Endothelial cell of umbilical vein (primary cell): ENCODE measurements at regions not wholly inside any gene's neighbourhood (a gene's known extent, or its start where the extent isn't known, plus 50 kb on each side); places are given as distances from the start of the nearest gene placed in this dataset.

Experiments used
- BruUV-seq: library from RNA; stranded (reverse); fragments of 400-500 nt; replicated peaks from 2 replicates; lab custom pipeline; 2021; lab: Mats Ljungman, UMichigan
- CTCF ChIA-PET: fragments of 300-600, 350-600 bp; sonication (Branson Sonifier 250); formaldehyde crosslinking; loops from one replicate; lab custom pipeline; 2021; ENCODE audit warnings: antibody characterized with exemption, inconsistent platforms; lab: Charles Lee
- POLR2A ChIA-PET: fragments of 300-600, 350-600 bp; sonication (Branson Sonifier 250); formaldehyde crosslinking; loops from one replicate; lab custom pipeline; 2021; ENCODE audit warnings: antibody characterized with exemption, inconsistent platforms; lab: Charles Lee
- DNase-seq: peaks from one replicate; pipeline ENCODE4 v3.0.0-alpha.2; 2011; ENCODE audit warnings: low read depth, low spot score
- FAIRE-seq: peaks from 2 replicates; lab custom pipeline; 2011; peaks lifted over from hg19 to GRCh38; lab: Jason Lieb, UNC
- H2AFZ ChIP-seq: 2 replicates; pipeline ENCODE4 v1.6.0; 2012; ENCODE audit warnings: low read depth, low read length, control low read depth, inconsistent platforms
- H3K27ac ChIP-seq: 2 replicates; pipeline ENCODE4 v1.5.1; 2011; ENCODE audit warnings: low read depth, mild to moderate bottlenecking, control low read depth, low read length, moderate library complexity; ENCODE audit not compliant: insufficient read depth
- H3K27me3 ChIP-seq, 2 experiments: 2 replicates each; pipeline versions ENCODE4 v1.6.0 to v1.6.1; 2011; ENCODE audit warnings: low read length in 2 of 2, mixed read lengths in 1 of 2; ENCODE audit not compliant: control insufficient read depth in 2 of 2, insufficient read depth in 2 of 2
- H3K36me3 ChIP-seq, 2 experiments: 2 replicates in 1 of 2; 3 replicates in 1 of 2; pipeline ENCODE4 v1.5.1; 2011; ENCODE audit warnings: low read length in 2 of 2, mild to moderate bottlenecking in 1 of 2, moderate library complexity in 1 of 2; ENCODE audit not compliant: control insufficient read depth in 2 of 2, insufficient read depth in 2 of 2; ENCODE audit errors: extremely low read depth in 1 of 2
- H3K4me1 ChIP-seq: 3 replicates; pipeline ENCODE4 v1.5.1; 2011; ENCODE audit warnings: mild to moderate bottlenecking, low read length; ENCODE audit not compliant: control insufficient read depth, insufficient read depth; ENCODE audit errors: extremely low read depth
- H3K4me2 ChIP-seq: 2 replicates; pipeline ENCODE4 v1.6.1; 2011; ENCODE audit warnings: low read length, control low read depth, mixed read lengths; ENCODE audit not compliant: insufficient read depth
- H3K4me3 ChIP-seq, 3 experiments: fragments of 200-600 bp in 1 of 3; sonication (generic), shearing (Covaris generic) in 1 of 3; replicated peaks in 1 of 3; 2 replicates each; pipeline ENCODE4 v1.5.1; 2011 to 2016; ENCODE audit warnings: control low read depth in 3 of 3, low read length in 3 of 3, mild to moderate bottlenecking in 2 of 3, inconsistent platforms in 1 of 3, low read depth in 1 of 3, moderate library complexity in 1 of 3; ENCODE audit not compliant: insufficient read depth in 1 of 3
- H3K79me2 ChIP-seq: 2 replicates; pipeline ENCODE4 v1.6.0; 2012; ENCODE audit warnings: low read length, inconsistent platforms; ENCODE audit not compliant: control insufficient read depth, insufficient read depth
- H3K9ac ChIP-seq: replicated peaks from 2 replicates; pipeline ENCODE3; 2011; ENCODE audit warnings: low read length, control low read depth; ENCODE audit not compliant: insufficient read depth; ENCODE audit errors: extremely low read depth
- H3K9me1 ChIP-seq: replicated peaks from 3 replicates; pipeline ENCODE4 v1.6.0; 2011; ENCODE audit warnings: mild to moderate bottlenecking, low read length; ENCODE audit not compliant: control insufficient read depth, insufficient read depth; ENCODE audit errors: extremely low read depth
- H3K9me3 ChIP-seq: replicated peaks from 2 replicates; pipeline ENCODE4 v1.5.1; 2012; ENCODE audit warnings: low read length, inconsistent platforms; ENCODE audit not compliant: control insufficient read depth, insufficient read depth
- H4K20me1 ChIP-seq: replicated peaks from 2 replicates; pipeline ENCODE3; 2011; ENCODE audit warnings: mild to moderate bottlenecking, low read length; ENCODE audit not compliant: control insufficient read depth, insufficient read depth; ENCODE audit errors: extremely low read depth
- EZH2 ChIP-seq: IDR thresholded peaks from 2 replicates; pipeline ENCODE4 v1.6.1; 2012; ENCODE audit warnings: borderline replicate concordance, low read depth, mild to moderate bottlenecking, moderate library complexity, low read length, inconsistent platforms; ENCODE audit not compliant: severe bottlenecking
- FOS ChIP-seq: IDR thresholded peaks from 2 replicates; pipeline ENCODE4 v1.6.1; 2011; ENCODE audit warnings: mild to moderate bottlenecking, low read length, moderate library complexity, borderline replicate concordance; ENCODE audit not compliant: insufficient read depth
- GATA2 ChIP-seq: IDR thresholded peaks from 2 replicates; pipeline ENCODE4 v1.7.0; 2011; ENCODE audit warnings: low read depth, mild to moderate bottlenecking, moderate library complexity, mixed read lengths, low read length; ENCODE audit not compliant: insufficient read length, insufficient read depth
- JUN ChIP-seq: IDR thresholded peaks from 2 replicates; pipeline ENCODE4 v1.6.1; 2011; ENCODE audit warnings: borderline replicate concordance, low read depth; ENCODE audit not compliant: insufficient read length, insufficient read depth
- MAX ChIP-seq: IDR thresholded peaks from 2 replicates; pipeline ENCODE4 v1.6.1; 2011; ENCODE audit not compliant: insufficient read depth, insufficient read length
- MYC ChIP-seq: IDR thresholded peaks from one replicate; pipeline ENCODE4 v1.6.1; 2011; ENCODE audit warnings: mild to moderate bottlenecking, low read depth, low read length
- POLR2A ChIP-seq: IDR thresholded peaks from 2 replicates; pipeline ENCODE4 v1.6.1; 2012; ENCODE audit warnings: low read depth, mild to moderate bottlenecking, control low read depth, low read length
- POLR2AphosphoS5 ChIP-seq: IDR thresholded peaks from 2 replicates; pipeline ENCODE4 v1.6.1; 2012; ENCODE audit warnings: low read depth, mild to moderate bottlenecking, control low read depth, low read length, moderate library complexity; ENCODE audit not compliant: insufficient read depth
- dilution Hi-C: fragments of 300-500 bp; cut with MboI; formaldehyde crosslinking; loops from one replicate; pipeline ENCODE4 v1.15.0; 2019; ENCODE audit warnings: low sequenced_read_pairs; ENCODE audit not compliant: extremely low pct_ligation_motif_present
- intact Hi-C: fragments of 100-400 bp; cut with micrococcal nuclease; formaldehyde crosslinking; loops from one replicate; pipeline ENCODE4 v1.10.0; 2022
- TF ChIP-seq, protein P1 (sequence below), 2 donors: IDR thresholded peaks; 1 replicate in 1 of 2; 2 replicates in 1 of 2; pipeline ENCODE4 v1.5.1; 2011; ENCODE audit warnings: low read length in 2 of 2, mild to moderate bottlenecking in 2 of 2, moderate library complexity in 2 of 2, control low read depth in 1 of 2, inconsistent platforms in 1 of 2, low read depth in 1 of 2; ENCODE audit not compliant: insufficient read depth in 1 of 2; ENCODE audit errors: extremely low read depth in 1 of 2

DNA sequence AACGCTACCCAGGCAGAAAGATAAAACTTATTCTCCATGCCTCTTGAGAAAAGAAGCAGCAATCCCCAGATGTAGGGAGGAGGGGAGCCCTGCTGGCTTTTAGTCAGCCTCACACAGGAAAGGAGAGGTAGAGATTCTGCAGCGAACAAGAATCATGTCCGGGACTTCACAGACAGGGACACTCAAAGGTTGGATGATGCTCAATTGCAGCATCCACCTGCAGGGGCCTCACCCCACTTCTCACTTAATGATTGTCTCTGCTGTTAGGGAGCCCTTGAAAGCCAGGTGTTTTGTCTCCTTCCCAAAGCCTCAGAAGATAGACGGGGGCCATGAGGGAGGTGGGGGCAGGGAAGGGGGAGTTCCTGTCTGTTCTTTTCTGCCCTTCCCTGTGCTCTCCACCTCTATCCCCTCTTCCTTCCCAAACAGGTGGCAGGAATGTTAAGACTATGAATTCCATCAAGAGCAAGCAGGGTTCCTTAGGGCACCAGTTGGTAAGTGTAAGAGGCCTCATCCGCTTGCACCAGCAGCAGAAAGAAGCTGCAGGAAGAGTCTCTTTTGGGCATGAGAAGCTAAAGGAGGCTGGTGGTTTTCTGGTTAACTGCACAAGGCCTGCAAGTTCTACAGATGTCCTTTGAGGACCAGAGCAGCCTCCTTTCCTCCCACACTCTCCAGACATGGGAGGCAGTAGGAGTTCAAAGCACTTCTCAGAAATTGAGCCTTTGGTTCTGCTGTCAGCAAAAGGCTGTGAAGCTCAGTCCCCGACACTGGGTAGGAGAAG, 154.7 kb upstream of the TNP1 start:
- H3K27ac ChIP-seq: no peak overlapping the region
- H3K36me3 ChIP-seq: no peaks in the 10 kb centered on the region
- dilution Hi-C loops (no loop called here), intact Hi-C loops (no loop called here)
- FAIRE-seq: no peak
- H3K9me3 ChIP-seq: no peaks in the 10 kb centered on the region
- no peak overlapping the region for H3K9ac ChIP-seq
- DNase-seq: no peak
- no peak overlapping the region for H3K4me2 ChIP-seq
- no peaks in the 10 kb centered on the region for H3K79me2 ChIP-seq
- H3K4me1 ChIP-seq: no peaks in the 10 kb centered on the region
- ChIA-PET CTCF (no interaction called here), POLR2A (no interaction called here)
- H3K4me3 ChIP-seq: no peak overlapping the region
- H3K27me3 ChIP-seq: peaks cover 2% of the 10 kb centered on the region in 2 experiments
- no peak overlapping the region for H2AFZ ChIP-seq
- H3K9me1 ChIP-seq: no peaks in the 10 kb centered on the region
- no peaks in the 10 kb centered on the region for H4K20me1 ChIP-seq
- TF ChIP-seq GATA2 (no peak), POLR2A (no peak), POLR2AphosphoS5 (no peak), FOS (no peak), MYC (no peak), JUN (no peak), MAX (no peak), EZH2 (no peak)
- TF ChIP-seq, protein P1, sequence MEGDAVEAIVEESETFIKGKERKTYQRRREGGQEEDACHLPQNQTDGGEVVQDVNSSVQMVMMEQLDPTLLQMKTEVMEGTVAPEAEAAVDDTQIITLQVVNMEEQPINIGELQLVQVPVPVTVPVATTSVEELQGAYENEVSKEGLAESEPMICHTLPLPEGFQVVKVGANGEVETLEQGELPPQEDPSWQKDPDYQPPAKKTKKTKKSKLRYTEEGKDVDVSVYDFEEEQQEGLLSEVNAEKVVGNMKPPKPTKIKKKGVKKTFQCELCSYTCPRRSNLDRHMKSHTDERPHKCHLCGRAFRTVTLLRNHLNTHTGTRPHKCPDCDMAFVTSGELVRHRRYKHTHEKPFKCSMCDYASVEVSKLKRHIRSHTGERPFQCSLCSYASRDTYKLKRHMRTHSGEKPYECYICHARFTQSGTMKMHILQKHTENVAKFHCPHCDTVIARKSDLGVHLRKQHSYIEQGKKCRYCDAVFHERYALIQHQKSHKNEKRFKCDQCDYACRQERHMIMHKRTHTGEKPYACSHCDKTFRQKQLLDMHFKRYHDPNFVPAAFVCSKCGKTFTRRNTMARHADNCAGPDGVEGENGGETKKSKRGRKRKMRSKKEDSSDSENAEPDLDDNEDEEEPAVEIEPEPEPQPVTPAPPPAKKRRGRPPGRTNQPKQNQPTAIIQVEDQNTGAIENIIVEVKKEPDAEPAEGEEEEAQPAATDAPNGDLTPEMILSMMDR (IDR thresholded peaks at IDR 0.05; ENCODE audit: extremely low read depth in 1 of 2, insufficient read depth in 1 of 2, low read depth in 1 of 2, low read length in 2 of 2): no peak
- BruUV-seq: no TSS peak
